Endodermal cell (in vitro differentiated cells): ENCODE measurements at regions not wholly inside any gene's neighbourhood (a gene's known extent, or its start where the extent isn't known, plus 50 kb on each side); places are given as distances from the start of the nearest gene placed in this dataset.

Source experiments
- DNase-seq: peaks from one replicate; pipeline ENCODE4 v3.0.0-alpha.2; 2017
- H3K27ac ChIP-seq: 2 replicates; pipeline ENCODE4 v1.5.1; 2013; ENCODE audit warnings: mild to moderate bottlenecking, low read depth, low read length, moderate library complexity
- H3K27me3 ChIP-seq: 2 replicates; pipeline ENCODE4 v1.6.1; 2013; ENCODE audit warnings: mild to moderate bottlenecking, low read length, moderate library complexity; ENCODE audit not compliant: insufficient read depth, control insufficient read depth, poor library complexity, severe bottlenecking
- H3K36me3 ChIP-seq: 2 replicates; pipeline ENCODE4 v1.7.0; 2013; ENCODE audit warnings: mild to moderate bottlenecking, low read length, moderate library complexity; ENCODE audit not compliant: control insufficient read depth, insufficient read depth
- H3K4me1 ChIP-seq: one replicate; pipeline ENCODE4 v1.7.0; 2013; ENCODE audit warnings: low read length; ENCODE audit not compliant: control insufficient read depth, insufficient read depth
- H3K4me3 ChIP-seq: 2 replicates; pipeline ENCODE4 v1.5.1; 2013; ENCODE audit warnings: mild to moderate bottlenecking, low read length, moderate library complexity
- H3K9ac ChIP-seq: 2 replicates; pipeline ENCODE4 v1.6.1; 2013; ENCODE audit warnings: mild to moderate bottlenecking, low read length, moderate library complexity; ENCODE audit not compliant: poor library complexity, severe bottlenecking; ENCODE audit errors: extremely low read depth
- H3K9me3 ChIP-seq: 2 replicates; pipeline ENCODE4 v1.6.1; 2013; ENCODE audit warnings: mild to moderate bottlenecking, low read length, moderate library complexity; ENCODE audit not compliant: control insufficient read depth
- H3K27ac Mint-ChIP-seq: 2 replicates; pipeline ENCODE4 v1.8.0; 2020; ENCODE audit warnings: mixed read lengths
- H3K27me3 Mint-ChIP-seq: 2 replicates; pipeline ENCODE4 v1.8.0; 2021; ENCODE audit warnings: mild to moderate bottlenecking, mixed read lengths; ENCODE audit not compliant: insufficient read depth
- H3K36me3 Mint-ChIP-seq: 2 replicates; pipeline ENCODE4 v1.8.0; 2020; ENCODE audit warnings: low read depth, mixed read lengths
- H3K4me1 Mint-ChIP-seq: 2 replicates; pipeline ENCODE4 v1.8.0; 2020; ENCODE audit warnings: mixed read lengths
- H3K4me3 Mint-ChIP-seq: 2 replicates; pipeline ENCODE4 v1.8.0; 2020; ENCODE audit warnings: mild to moderate bottlenecking, moderate library complexity, mixed read lengths
- H3K9me3 Mint-ChIP-seq: 2 replicates; pipeline ENCODE4 v1.8.0; 2020; ENCODE audit warnings: mild to moderate bottlenecking, mixed read lengths
- CTCF ChIP-seq: fragments of 200-600 bp; sonication (generic); conservative IDR thresholded peaks from 2 replicates; pipeline ENCODE4 v1.5.0; 2021; ENCODE audit warnings: antibody characterized with exemption, mild to moderate bottlenecking
- whole genome bisulfite sequencing, 2 experiments: methylation state at CpG; one replicate each; pipeline versions ENCODE4 v1.1.5 to v1.1.7; 2013; ENCODE audit warnings: missing lambda C conversion rate in 2 of 2, mixed read lengths in 1 of 2; ENCODE audit not compliant: insufficient coverage in 1 of 2, insufficient read length in 1 of 2; 5-methylcytosine and 5-hydroxymethylcytosine counted together

GRCh38 chr18:24627644-24628315 lies 167.3 kb downstream of the HRH4 start:
- Mint-ChIP-seq H3K9me3 (peaks cover 5% of the 10 kb centered on the region), H3K36me3 (no peaks in the 10 kb centered on the region), H3K4me3 (no peak overlapping the region), H3K4me1 (no peaks in the 10 kb centered on the region), H3K27me3 (peaks cover 32% of the 10 kb centered on the region), H3K27ac (no peak overlapping the region)
- Histone ChIP-seq H3K36me3 (no peaks in the 10 kb centered on the region), H3K9ac (no peak overlapping the region), H3K27ac (no peak overlapping the region), H3K9me3 (no peaks in the 10 kb centered on the region), H3K4me3 (no peak overlapping the region), H3K27me3 (no peaks in the 10 kb centered on the region), H3K4me1 (no peaks in the 10 kb centered on the region)
- 86 to 90% methylated on average over 2 to 4 of the region's 4 CpGs for WGBS, 2 experiments
- DNase-seq, result no peak
- TF ChIP-seq CTCF, result no peak

GRCh38 chr18:24628326-24628725 lies 167.9 kb downstream of the HRH4 start:
- H3K4me1 Mint-ChIP-seq, result no peaks in the 10 kb centered on the region
- Histone ChIP-seq H3K27ac (no peak overlapping the region), H3K36me3 (no peaks in the 10 kb centered on the region), H3K27me3 (no peaks in the 10 kb centered on the region), H3K4me1 (no peaks in the 10 kb centered on the region), H3K9me3 (no peaks in the 10 kb centered on the region), H3K9ac (no peak overlapping the region), H3K4me3 (no peak overlapping the region)
- no peak overlapping the region for H3K4me3 Mint-ChIP-seq
- peaks cover 32% of the 10 kb centered on the region for H3K27me3 Mint-ChIP-seq
- H3K9me3 Mint-ChIP-seq, result peaks cover 5% of the 10 kb centered on the region
- H3K27ac Mint-ChIP-seq, result no peak overlapping the region
- no peak for TF ChIP-seq CTCF
- H3K36me3 Mint-ChIP-seq, result no peaks in the 10 kb centered on the region
- no peak for DNase-seq
- WGBS, 2 experiments, result 92 to 93% methylated on average over 1 of the region's 1 CpG

- Histone ChIP-seq H3K4me1 (no peaks in the 10 kb centered on the region), H3K9ac (no peak overlapping the region), H3K36me3 (no peaks in the 10 kb centered on the region), H3K27me3 (no peaks in the 10 kb centered on the region), H3K4me3 (no peak overlapping the region), H3K9me3 (no peaks in the 10 kb centered on the region), H3K27ac (no peak overlapping the region)
- DNase-seq, result no peak
- Mint-ChIP-seq H3K27ac (no peak overlapping the region), H3K4me3 (no peak overlapping the region), H3K36me3 (no peaks in the 10 kb centered on the region), H3K4me1 (no peaks in the 10 kb centered on the region), H3K27me3 (peaks cover 31% of the 10 kb centered on the region), H3K9me3 (peaks cover 3% of the 10 kb centered on the region)
- 92 to 100% methylated on average over 2 to 3 of the region's 3 CpGs for WGBS, 2 experiments
- no peak for TF ChIP-seq CTCF
Observed at GRCh38 chr18:24629921-24630320, 169.5 kb downstream of the HRH4 start.
